H1 (cell line): ENCODE measurements at regions not wholly inside any gene's neighbourhood (a gene's known extent, or its start where the extent isn't known, plus 50 kb on each side); places are given as distances from the start of the nearest gene placed in this dataset.

Experiments
- CTCF ChIA-PET: fragments of 300-600 bp; sonication (Branson Sonifier 250); formaldehyde crosslinking; loops from one replicate; lab custom pipeline; 2021; ENCODE audit not compliant: partially characterized antibody; lab: Charles Lee
- POLR2A ChIA-PET: fragments of 300-600 bp; sonication (Branson Sonifier 250); formaldehyde crosslinking; loops from one replicate; lab custom pipeline; 2021; ENCODE audit warnings: inconsistent platforms; ENCODE audit not compliant: partially characterized antibody; lab: Charles Lee
- DNase-seq, 2 experiments: peaks; one replicate each; pipeline versions ENCODE4 v3.0.0 to v3.0.0-alpha.2; 2010 to 2022; ENCODE audit warnings: low spot score in 2 of 2, low read depth in 1 of 2, mixed read lengths in 1 of 2
- FAIRE-seq: peaks from 2 replicates; lab custom pipeline; 2011; peaks lifted over from hg19 to GRCh38; lab: Jason Lieb, UNC
- H2AFZ ChIP-seq: 2 replicates; pipeline ENCODE4 v1.8.1; 2012; ENCODE audit warnings: low read length, inconsistent platforms
- H2AK5ac ChIP-seq: 2 replicates; pipeline ENCODE4 v1.6.1; 2013; ENCODE audit warnings: low read depth, low read length
- H2BK120ac ChIP-seq: replicated peaks from 2 replicates; pipeline ENCODE3; 2013; ENCODE audit warnings: low read depth, low read length, inconsistent platforms
- H2BK12ac ChIP-seq: 2 replicates; pipeline ENCODE4 v1.6.1; 2013; ENCODE audit warnings: low read depth, low read length
- H2BK15ac ChIP-seq: 2 replicates; pipeline ENCODE4 v1.6.1; 2013; ENCODE audit warnings: low read length
- H2BK20ac ChIP-seq: 2 replicates; pipeline ENCODE4 v1.6.1; 2013; ENCODE audit warnings: low read length
- H2BK5ac ChIP-seq: 2 replicates; pipeline ENCODE4 v1.6.1; 2013; ENCODE audit warnings: low read depth, low read length
- H3K14ac ChIP-seq: 2 replicates; pipeline ENCODE4 v1.6.1; 2013; ENCODE audit warnings: inconsistent platforms; ENCODE audit not compliant: insufficient read length
- H3K18ac ChIP-seq: 2 replicates; pipeline ENCODE4 v1.6.1; 2013; ENCODE audit warnings: low read length; ENCODE audit errors: extremely low read depth
- H3K23ac ChIP-seq: 2 replicates; pipeline ENCODE4 v1.6.1; 2013; ENCODE audit warnings: inconsistent platforms; ENCODE audit not compliant: insufficient read length
- H3K23me2 ChIP-seq: 2 replicates; pipeline ENCODE4 v1.6.1; 2013; ENCODE audit warnings: low read depth, low read length
- H3K27ac ChIP-seq: 2 replicates; pipeline ENCODE4 v1.6.1; 2011; ENCODE audit warnings: low read depth, low read length, inconsistent platforms
- H3K27me3 ChIP-seq, 4 experiments: replicated peaks in 1 of 4; 1 replicate in 1 of 4; 2 replicates in 3 of 4; pipeline versions ENCODE4 v1.6.1 to v1.8.1; 2011 to 2013; ENCODE audit warnings: low read length in 3 of 4, mild to moderate bottlenecking in 3 of 4, inconsistent platforms in 2 of 4, mixed read lengths in 2 of 4, moderate library complexity in 1 of 4; ENCODE audit not compliant: control insufficient read depth in 3 of 4, insufficient read depth in 3 of 4; ENCODE audit errors: extremely low read depth in 1 of 4
- H3K36me3 ChIP-seq, 4 experiments: 2 replicates each; pipeline versions ENCODE4 v1.6.1 to v1.8.1; 2011 to 2013; ENCODE audit warnings: mild to moderate bottlenecking in 4 of 4, low read length in 3 of 4, moderate library complexity in 2 of 4, control low read depth in 1 of 4, inconsistent platforms in 1 of 4; ENCODE audit not compliant: insufficient read depth in 4 of 4, control insufficient read depth in 2 of 4
- H3K4ac ChIP-seq: replicated peaks from 2 replicates; pipeline ENCODE3; 2013; ENCODE audit warnings: low read length, low read depth, mixed read lengths, inconsistent platforms; ENCODE audit not compliant: insufficient read length
- H3K4me1 ChIP-seq, 4 experiments: replicated peaks in 1 of 4; 1 replicate in 1 of 4; 2 replicates in 3 of 4; pipeline versions ENCODE4 v1.6.1 to v1.8.1; 2011 to 2013; ENCODE audit warnings: low read length in 3 of 4, inconsistent platforms in 2 of 4, mixed read lengths in 1 of 4; ENCODE audit not compliant: insufficient read depth in 4 of 4, control insufficient read depth in 3 of 4
- H3K4me2 ChIP-seq, 2 experiments: 2 replicates each; pipeline versions ENCODE4 v1.6.1 to v1.8.1; 2011 to 2013; ENCODE audit warnings: low read depth in 2 of 2, low read length in 2 of 2, control low read depth in 1 of 2, inconsistent platforms in 1 of 2, mild to moderate bottlenecking in 1 of 2; ENCODE audit not compliant: insufficient read depth in 1 of 2
- H3K4me3 ChIP-seq, 4 experiments: fragments of 200-600, 300-600 bp in 1 of 4; sonication (generic), shearing (Covaris generic), sonication (Bioruptor Twin) in 1 of 4; 2 replicates each; pipeline versions ENCODE4 v1.5.1 to v1.8.1; 2011 to 2016; ENCODE audit warnings: low read length in 4 of 4, low read depth in 3 of 4, control low read depth in 2 of 4, inconsistent platforms in 2 of 4, mild to moderate bottlenecking in 2 of 4, mixed read lengths in 1 of 4, moderate library complexity in 1 of 4; ENCODE audit not compliant: insufficient read depth in 2 of 4; ENCODE audit errors: extremely low read depth in 1 of 4
- H3K56ac ChIP-seq: replicated peaks from 2 replicates; pipeline ENCODE3; 2013; ENCODE audit warnings: low read depth, mild to moderate bottlenecking, mixed read lengths, low read length, inconsistent platforms; ENCODE audit not compliant: insufficient read length
- H3K79me1 ChIP-seq: 2 replicates; pipeline ENCODE4 v1.6.1; 2013; ENCODE audit warnings: low read depth, low read length, control low read depth
- H3K79me2 ChIP-seq, 2 experiments: 2 replicates each; pipeline versions ENCODE4 v1.6.1 to v1.8.1; 2012 to 2013; ENCODE audit warnings: low read length in 2 of 2, mild to moderate bottlenecking in 2 of 2, inconsistent platforms in 1 of 2; ENCODE audit not compliant: insufficient read depth in 2 of 2, control insufficient read depth in 1 of 2
- H3K9ac ChIP-seq, 4 experiments: replicated peaks in 1 of 4; 1 replicate in 1 of 4; 2 replicates in 3 of 4; pipeline versions ENCODE4 v1.6.1 to v1.8.1; 2011 to 2013; ENCODE audit warnings: low read depth in 3 of 4, low read length in 3 of 4, control low read depth in 2 of 4, mild to moderate bottlenecking in 2 of 4, moderate library complexity in 2 of 4, inconsistent platforms in 1 of 4; ENCODE audit errors: extremely low read depth in 1 of 4
- H3K9me3 ChIP-seq, 2 experiments: 2 replicates each; pipeline versions ENCODE4 v1.6.1 to v1.8.1; 2012 to 2013; ENCODE audit warnings: mild to moderate bottlenecking in 2 of 2, moderate library complexity in 2 of 2, control low read depth in 1 of 2, inconsistent platforms in 1 of 2, low read depth in 1 of 2, low read length in 1 of 2, mixed read lengths in 1 of 2; ENCODE audit not compliant: insufficient read depth in 2 of 2
- H4K20me1 ChIP-seq, 2 experiments: replicated peaks in 1 of 2; 2 replicates each; pipeline versions ENCODE3 to v1.8.1; 2011 to 2013; ENCODE audit warnings: inconsistent platforms in 2 of 2, low read length in 2 of 2, mild to moderate bottlenecking in 1 of 2; ENCODE audit not compliant: insufficient read depth in 2 of 2, control insufficient read depth in 1 of 2
- H4K5ac ChIP-seq: 2 replicates; pipeline ENCODE4 v1.6.1; 2013; ENCODE audit warnings: low read length, low read depth, mixed read lengths, inconsistent platforms; ENCODE audit not compliant: insufficient read length
- H4K8ac ChIP-seq: 2 replicates; pipeline ENCODE4 v1.8.0; 2013; ENCODE audit warnings: mild to moderate bottlenecking, moderate library complexity, low read length, inconsistent platforms; ENCODE audit not compliant: insufficient read depth; ENCODE audit errors: extremely low read depth
- H4K91ac ChIP-seq: replicated peaks from 2 replicates; pipeline ENCODE3; 2013; ENCODE audit warnings: low read length, mixed read lengths, inconsistent platforms; ENCODE audit not compliant: insufficient read length
- CBX8 ChIP-seq: fragments of 300-800, 300-1000 bp; sonication (generic); IDR thresholded peaks from 2 replicates; pipeline ENCODE4 v1.7.1; 2016; ENCODE audit warnings: low read depth, low read length, borderline replicate concordance
- CEBPB ChIP-seq: IDR thresholded peaks from 2 replicates; pipeline ENCODE4 v1.6.1; 2012; ENCODE audit warnings: low read depth, low read length
- SIN3A ChIP-seq, 2 experiments: IDR thresholded peaks in 1 of 2; conservative IDR thresholded peaks in 1 of 2; 2 replicates each; pipeline ENCODE4 v1.6.1; 2011 to 2012; ENCODE audit warnings: low read length in 2 of 2, improper control_type of control experiment in 1 of 2, low read depth in 1 of 2, mild to moderate bottlenecking in 1 of 2
- TAF7 ChIP-seq: optimal IDR thresholded peaks from 2 replicates; pipeline ENCODE3; 2011; ENCODE audit warnings: low read depth, mild to moderate bottlenecking, inconsistent platforms, low read length, moderate library complexity, borderline replicate concordance

GRCh38 chr4:19425146-19425545, 826.6 kb upstream of the SLIT2 start:
- Histone ChIP-seq H2BK5ac (no peak overlapping the region), H2AFZ (no peak overlapping the region), H3K23me2 (no peaks in the 10 kb centered on the region), H3K4ac (no peak overlapping the region), H2BK20ac (no peak overlapping the region), H3K9me3 (peaks cover 3 to 9% of the 10 kb centered on the region in 2 experiments; a peak in 3 of 4 replicates), H3K4me2 (no peak overlapping the region), H3K36me3 (no peaks in the 10 kb centered on the region), H3K4me1 (no peaks in the 10 kb centered on the region), H3K27me3 (peaks cover 18 to 26% (median 22%) of the 10 kb centered on the region in 4 experiments), H4K91ac (no peak overlapping the region), H3K27ac (no peak overlapping the region), H3K14ac (no peak overlapping the region), H3K79me1 (no peaks in the 10 kb centered on the region), H3K4me3 (no peak overlapping the region), H4K8ac (no peak overlapping the region), H2BK120ac (no peak overlapping the region), H3K23ac (no peak overlapping the region), H3K9ac (no peak overlapping the region), H3K18ac (no peak overlapping the region), H4K5ac (no peak overlapping the region), H3K56ac (no peak overlapping the region), H2AK5ac (no peak overlapping the region), H2BK15ac (no peak overlapping the region), H4K20me1 (no peaks in the 10 kb centered on the region), H3K79me2 (no peaks in the 10 kb centered on the region), H2BK12ac (no peak overlapping the region)
- ChIA-PET POLR2A (no interaction called here), CTCF (no interaction called here)
- TF ChIP-seq CEBPB (no peak), TAF7 (no peak), SIN3A (conservative IDR thresholded peaks at IDR 0.05 in 1 of 2, IDR thresholded peaks at IDR 0.05 in 1 of 2; ENCODE audit: low read depth in 1 of 2, low read length in 2 of 2) (no peak), CBX8 (no peak)
- DNase-seq (no peak), FAIRE-seq (no peak)
